ENCODE measurements at regions not wholly inside any gene's neighbourhood (a gene's known extent, or its start where the extent isn't known, plus 50 kb on each side); places are given as distances from the start of the nearest gene placed in this dataset.
A peak's percentile ranks its signal among the peaks of the same experiment; 100 is the strongest.

DNA sequence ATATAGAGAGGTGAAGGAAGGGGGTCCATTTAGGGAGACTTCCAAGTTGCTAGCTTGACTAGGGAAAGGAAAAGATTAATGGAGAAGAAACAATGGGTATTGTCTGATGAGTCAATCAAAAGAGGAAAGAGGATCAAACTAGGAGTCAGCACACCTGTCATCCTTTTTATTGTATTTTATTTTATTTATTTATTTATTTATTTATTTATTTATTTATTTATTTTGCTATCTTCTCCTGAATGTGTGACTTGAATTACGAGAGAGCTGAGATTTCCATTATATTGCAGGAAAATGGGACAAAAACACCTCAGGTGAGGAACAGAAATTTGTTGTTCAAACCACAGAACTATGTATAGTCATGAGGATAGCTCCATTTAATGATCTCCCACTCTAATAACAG, 58.9 kb downstream of the NUDT11 start:
- TF ChIP-seq, protein P1, sequence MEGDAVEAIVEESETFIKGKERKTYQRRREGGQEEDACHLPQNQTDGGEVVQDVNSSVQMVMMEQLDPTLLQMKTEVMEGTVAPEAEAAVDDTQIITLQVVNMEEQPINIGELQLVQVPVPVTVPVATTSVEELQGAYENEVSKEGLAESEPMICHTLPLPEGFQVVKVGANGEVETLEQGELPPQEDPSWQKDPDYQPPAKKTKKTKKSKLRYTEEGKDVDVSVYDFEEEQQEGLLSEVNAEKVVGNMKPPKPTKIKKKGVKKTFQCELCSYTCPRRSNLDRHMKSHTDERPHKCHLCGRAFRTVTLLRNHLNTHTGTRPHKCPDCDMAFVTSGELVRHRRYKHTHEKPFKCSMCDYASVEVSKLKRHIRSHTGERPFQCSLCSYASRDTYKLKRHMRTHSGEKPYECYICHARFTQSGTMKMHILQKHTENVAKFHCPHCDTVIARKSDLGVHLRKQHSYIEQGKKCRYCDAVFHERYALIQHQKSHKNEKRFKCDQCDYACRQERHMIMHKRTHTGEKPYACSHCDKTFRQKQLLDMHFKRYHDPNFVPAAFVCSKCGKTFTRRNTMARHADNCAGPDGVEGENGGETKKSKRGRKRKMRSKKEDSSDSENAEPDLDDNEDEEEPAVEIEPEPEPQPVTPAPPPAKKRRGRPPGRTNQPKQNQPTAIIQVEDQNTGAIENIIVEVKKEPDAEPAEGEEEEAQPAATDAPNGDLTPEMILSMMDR (conservative IDR thresholded peaks at IDR 0.05; ENCODE audit: low read depth, low read length) = no peak
- no peak for DNase-seq (ENCODE audit: low read depth)

DNA sequence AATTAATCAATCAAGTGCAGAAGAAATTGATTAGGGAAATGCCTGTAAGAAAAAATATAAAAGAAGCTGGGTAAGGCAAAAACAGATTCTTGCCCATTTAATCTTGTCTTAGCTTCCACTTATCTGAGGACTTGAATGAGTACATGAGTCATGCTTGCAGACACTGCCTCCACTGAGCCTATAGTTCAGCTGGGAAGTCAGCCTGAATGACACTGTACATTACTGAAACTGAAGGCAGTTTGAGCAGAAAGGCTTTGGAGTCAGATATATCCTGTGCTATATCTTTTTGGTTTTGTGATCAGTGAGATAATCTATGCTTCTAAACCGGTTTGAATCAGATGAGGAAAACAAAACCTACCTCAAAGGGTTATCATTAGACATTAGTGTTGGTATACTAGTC, 61.3 kb downstream of the NUDT11 start:
- H3K4me3 ChIP-seq (ENCODE audit: low read length) = no peak overlapping the region
- DNase-seq (ENCODE audit: low read depth) = no peak
- TF ChIP-seq, protein P1 (conservative IDR thresholded peaks at IDR 0.05; ENCODE audit: low read depth, low read length) = no peak

More for the DNA sequence above, 58.9 kb downstream of the NUDT11 start:
- H3K4me3 ChIP-seq (ENCODE audit: low read length) = no peak overlapping the region

DNA sequence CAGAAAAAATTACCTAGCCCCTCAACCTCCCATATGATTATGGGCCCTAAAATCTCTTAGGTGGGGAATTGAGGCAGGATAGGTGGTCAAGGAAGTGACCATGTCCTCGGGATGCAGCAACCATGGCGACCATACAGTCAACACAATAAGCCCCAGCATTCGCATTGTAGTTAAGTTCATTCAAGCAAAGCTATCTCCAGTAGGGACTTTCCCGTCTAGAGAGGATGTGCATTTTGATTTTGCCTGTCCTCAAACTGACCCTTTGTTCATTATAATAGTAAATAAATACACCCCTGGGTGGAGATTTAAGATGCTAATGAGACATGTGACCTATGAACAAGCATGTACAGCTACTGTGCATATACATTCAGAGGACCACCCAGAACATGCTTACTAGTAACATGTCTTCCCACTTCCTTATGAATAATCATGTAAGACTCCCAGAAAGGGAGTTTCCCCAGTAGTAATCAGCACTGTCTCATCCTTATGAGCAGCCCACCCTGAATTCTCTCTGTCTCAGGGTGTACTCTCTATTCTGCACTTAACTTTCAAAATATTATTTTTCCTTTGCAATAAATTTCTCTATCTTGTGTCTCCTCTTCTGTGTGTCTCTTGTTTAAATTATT, 74.3 kb downstream of the NUDT11 start:
- no peak for DNase-seq (ENCODE audit: low read depth)
- TF ChIP-seq, protein P1 (conservative IDR thresholded peaks at IDR 0.05; ENCODE audit: low read depth, low read length) = no peak
- H3K4me3 ChIP-seq (ENCODE audit: low read length) = no peak overlapping the region

DNA sequence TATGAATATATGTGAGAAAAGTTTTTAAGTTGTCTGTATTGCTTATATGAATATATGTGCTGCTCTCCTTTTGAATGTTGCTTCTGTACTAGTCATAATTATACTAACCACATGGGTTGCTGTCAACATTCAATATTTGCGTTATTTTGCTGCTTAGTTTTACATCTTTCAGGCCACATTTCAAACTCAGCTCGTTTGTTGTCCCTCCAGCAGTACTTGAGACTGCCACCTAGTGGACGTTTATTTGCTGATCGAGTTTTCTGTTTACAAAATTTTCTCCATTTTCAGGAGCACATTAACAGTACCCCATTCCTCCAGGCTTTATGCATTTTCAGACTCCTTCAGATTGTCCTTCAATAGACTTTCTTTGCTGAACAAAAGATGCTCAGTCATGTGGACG, 75.8 kb downstream of the NUDT11 start:
- no peak for DNase-seq (ENCODE audit: low read depth)
- no peak overlapping the region for H3K4me3 ChIP-seq (ENCODE audit: low read length)
- TF ChIP-seq, protein P1 (conservative IDR thresholded peaks at IDR 0.05; ENCODE audit: low read depth, low read length) = peak; percentile 74

DNA sequence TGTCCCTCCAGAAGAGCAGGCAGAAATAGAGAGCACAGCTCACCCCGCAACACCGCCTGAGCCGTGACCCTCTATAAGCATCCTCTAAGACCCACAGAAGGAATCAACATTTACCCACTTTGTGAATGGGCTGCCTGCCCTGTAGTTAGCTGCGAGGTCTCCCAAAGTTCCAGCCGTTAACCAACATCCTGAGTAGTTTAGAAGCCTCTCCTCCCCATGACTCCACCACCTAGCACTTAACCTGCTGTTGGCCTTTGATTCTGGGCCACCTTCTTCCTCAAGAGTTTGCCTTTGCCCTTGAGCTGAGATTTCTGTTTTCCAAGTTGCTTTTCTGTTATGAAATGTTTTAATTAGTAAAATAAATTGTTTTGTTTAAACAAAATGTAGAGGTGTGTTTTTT, 75.8 kb downstream of the NUDT10 start:
- no peak overlapping the region for H3K4me3 ChIP-seq (ENCODE audit: low read length)
- TF ChIP-seq, protein P1 (conservative IDR thresholded peaks at IDR 0.05; ENCODE audit: low read depth, low read length) = no peak
- no peak for DNase-seq (ENCODE audit: low read depth)

DNA sequence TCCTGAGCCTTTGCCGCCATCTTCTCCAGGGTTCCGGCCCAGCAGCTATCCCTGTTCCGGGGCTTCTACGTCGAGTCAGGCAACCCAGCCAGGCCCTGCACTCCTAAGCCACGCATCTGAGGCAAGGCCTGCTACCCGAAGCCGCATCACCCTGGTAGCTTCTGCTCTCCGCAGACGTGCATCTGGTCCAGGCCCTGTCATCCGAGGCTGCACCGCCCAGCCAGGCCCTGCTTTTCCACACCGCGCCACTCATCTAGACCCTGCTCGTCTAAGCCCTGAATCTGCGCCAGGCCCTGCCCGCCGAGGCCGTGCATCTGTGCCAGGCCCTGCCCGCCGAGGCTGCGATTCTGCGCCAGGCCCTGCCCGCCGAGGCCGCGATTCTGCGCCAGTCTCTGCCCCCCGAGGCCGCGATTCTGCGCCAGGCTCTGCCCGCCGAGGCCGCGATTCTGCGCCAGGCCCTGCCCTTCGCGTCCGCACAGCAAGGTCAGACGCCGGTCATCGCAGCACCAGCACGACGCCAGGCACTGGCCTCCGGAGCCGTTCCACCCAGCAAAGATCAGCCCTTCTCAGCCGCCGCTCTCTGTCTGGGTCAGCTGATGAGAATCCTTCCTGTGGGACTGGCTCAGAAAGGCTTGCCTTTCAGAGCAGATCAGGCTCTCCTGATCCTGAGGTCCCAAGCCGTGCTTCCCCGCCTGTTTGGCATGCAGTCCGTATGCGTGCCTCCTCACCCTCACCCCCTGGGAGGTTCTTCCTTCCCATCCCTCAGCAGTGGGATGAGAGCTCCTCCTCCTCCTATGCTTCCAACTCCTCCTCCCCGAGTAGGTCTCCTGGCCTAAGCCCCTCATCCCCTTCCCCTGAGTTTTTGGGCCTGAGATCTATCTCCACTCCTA, 75.1 kb downstream of the NUDT10 start:
- TF ChIP-seq, protein P1 (conservative IDR thresholded peaks at IDR 0.05; ENCODE audit: low read depth, low read length) = no peak
- H3K4me3 ChIP-seq (ENCODE audit: low read length) = no peak overlapping the region
- no peak for DNase-seq (ENCODE audit: low read depth)

All from retinal pigment epithelial cell (primary cell).